Mucosa of stomach (tissue), 1 donor: ENCODE measurements at regions not wholly inside any gene's neighbourhood (a gene's known extent, or its start where the extent isn't known, plus 50 kb on each side); places are given as distances from the start of the nearest gene placed in this dataset.

Source experiments
- H3K27me3 ChIP-seq: one replicate; pipeline ENCODE4 v1.7.0; 2013; ENCODE audit warnings: mild to moderate bottlenecking, low read length; ENCODE audit not compliant: control insufficient read depth, insufficient read depth
- H3K36me3 ChIP-seq: one replicate; pipeline ENCODE4 v1.7.0; 2013; ENCODE audit warnings: low read length; ENCODE audit not compliant: control insufficient read depth, insufficient read depth
- H3K4me1 ChIP-seq: one replicate; pipeline ENCODE4 v1.7.0; 2013; ENCODE audit warnings: mild to moderate bottlenecking, low read length; ENCODE audit not compliant: control insufficient read depth, insufficient read depth
- H3K4me3 ChIP-seq: one replicate; pipeline ENCODE4 v1.7.0; 2013; ENCODE audit warnings: low read length
- H3K9ac ChIP-seq: one replicate; pipeline ENCODE4 v1.7.0; 2013; ENCODE audit warnings: mild to moderate bottlenecking, low read length, moderate library complexity
- H3K9me3 ChIP-seq: one replicate; pipeline ENCODE4 v1.7.0; 2013; ENCODE audit warnings: mild to moderate bottlenecking, low read length, moderate library complexity; ENCODE audit not compliant: control insufficient read depth
- donor health status: Pancreatic carcinoma.

DNA sequence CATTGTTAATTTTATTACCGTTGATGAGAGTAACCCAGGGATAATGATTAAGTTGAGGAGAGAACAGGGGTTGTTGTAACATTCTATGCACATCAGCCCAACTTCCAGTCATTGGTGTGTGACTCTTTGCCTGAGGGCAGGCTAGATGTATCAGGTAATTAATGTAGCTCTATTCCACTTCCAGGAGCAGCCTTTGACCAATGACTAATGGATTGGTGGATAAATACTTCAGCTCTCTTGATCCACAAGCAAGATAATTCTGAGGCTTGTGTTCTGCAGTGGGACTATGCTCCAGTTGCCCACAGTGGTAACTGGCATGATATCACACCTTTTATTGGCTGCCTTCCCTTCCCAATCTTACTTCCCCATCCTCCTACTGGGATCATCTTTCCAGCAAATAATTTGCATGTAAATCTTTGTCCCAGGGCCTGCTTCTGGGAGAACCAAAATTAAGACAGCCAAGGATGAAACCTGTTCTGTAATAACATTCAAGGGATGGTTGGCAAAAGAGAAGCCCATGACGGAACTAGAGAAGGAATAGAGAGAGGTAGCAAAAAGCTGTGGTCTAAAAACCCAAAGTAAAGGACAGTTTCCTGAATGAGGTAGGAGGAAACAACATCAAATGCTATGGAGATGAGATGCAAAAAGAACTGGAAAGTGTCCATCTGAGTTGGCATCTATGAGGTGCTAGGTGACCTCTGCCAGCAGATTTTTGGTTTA, 241.4 kb upstream of the RPS6KA3 start:
- Histone ChIP-seq H3K27me3 (no peaks in the 10 kb centered on the region), H3K36me3 (no peaks in the 10 kb centered on the region), H3K4me1 (no peaks in the 10 kb centered on the region), H3K4me3 (no peak overlapping the region), H3K9ac (no peak overlapping the region), H3K9me3 (no peaks in the 10 kb centered on the region)

GRCh38 chrX:20506739-20507138, 240.0 kb upstream of the RPS6KA3 start:
- Histone ChIP-seq H3K27me3 (no peaks in the 10 kb centered on the region), H3K9ac (no peak overlapping the region), H3K36me3 (no peaks in the 10 kb centered on the region), H3K9me3 (no peaks in the 10 kb centered on the region), H3K4me3 (no peak overlapping the region), H3K4me1 (no peaks in the 10 kb centered on the region)

DNA sequence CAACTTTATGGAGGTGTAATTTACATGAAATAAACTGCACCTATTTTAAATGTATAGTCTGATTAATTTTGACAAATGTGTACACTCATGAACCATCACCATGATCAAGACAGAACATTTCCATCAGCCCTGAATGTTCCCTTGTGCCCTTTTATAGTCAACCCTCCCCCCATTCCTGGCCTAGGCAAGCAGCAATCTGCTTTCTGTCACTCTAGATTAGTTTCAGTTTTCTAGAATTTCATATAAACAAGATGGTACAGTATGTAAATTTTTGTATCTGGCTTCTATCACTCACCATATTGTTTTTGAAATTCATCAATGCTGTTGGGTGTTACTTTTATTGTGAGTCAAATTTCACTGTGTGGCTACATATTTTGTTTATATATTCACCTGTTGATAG, 234.2 kb upstream of the RPS6KA3 start:
- Histone ChIP-seq H3K27me3 (no peaks in the 10 kb centered on the region), H3K4me1 (no peaks in the 10 kb centered on the region), H3K9ac (no peak overlapping the region), H3K4me3 (no peak overlapping the region), H3K9me3 (no peaks in the 10 kb centered on the region), H3K36me3 (no peaks in the 10 kb centered on the region)

GRCh38 chrX:20500171-20500865, 233.6 kb upstream of the RPS6KA3 start:
- Histone ChIP-seq H3K36me3 (no peaks in the 10 kb centered on the region), H3K4me1 (no peaks in the 10 kb centered on the region), H3K9me3 (no peaks in the 10 kb centered on the region), H3K4me3 (no peak overlapping the region), H3K9ac (no peak overlapping the region), H3K27me3 (no peaks in the 10 kb centered on the region)

DNA sequence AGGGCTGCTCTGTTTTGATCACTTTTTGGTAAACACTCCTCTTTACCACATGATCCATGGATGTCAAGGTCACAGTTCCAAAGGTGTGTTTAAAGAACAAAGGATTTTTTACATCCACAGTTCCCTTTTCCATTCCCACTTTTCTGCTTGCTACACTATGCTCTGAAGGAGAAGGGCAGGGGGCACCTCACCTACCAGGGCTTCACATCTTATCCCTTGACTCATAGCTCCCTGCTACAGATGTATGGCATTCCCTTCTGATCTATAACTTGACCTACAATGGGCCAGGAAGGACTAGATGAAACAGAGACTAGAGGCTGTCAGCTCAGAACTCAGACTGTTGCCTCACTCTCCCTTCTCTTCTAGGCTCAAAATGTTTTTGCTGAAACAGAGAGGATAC, 233.1 kb upstream of the RPS6KA3 start:
- H3K36me3 ChIP-seq: no peaks in the 10 kb centered on the region
- H3K27me3 ChIP-seq: no peaks in the 10 kb centered on the region
- no peaks in the 10 kb centered on the region for H3K4me1 ChIP-seq
- H3K9ac ChIP-seq: no peak overlapping the region
- no peaks in the 10 kb centered on the region for H3K9me3 ChIP-seq
- H3K4me3 ChIP-seq: no peak overlapping the region

GRCh38 chrX:20498851-20499635, 232.3 kb upstream of the RPS6KA3 start:
- Histone ChIP-seq H3K27me3 (no peaks in the 10 kb centered on the region), H3K4me1 (no peaks in the 10 kb centered on the region), H3K9me3 (no peaks in the 10 kb centered on the region), H3K4me3 (no peak overlapping the region), H3K36me3 (no peaks in the 10 kb centered on the region), H3K9ac (no peak overlapping the region)

- H3K9me3 ChIP-seq: no peaks in the 10 kb centered on the region
- no peaks in the 10 kb centered on the region for H3K27me3 ChIP-seq
- H3K36me3 ChIP-seq: no peaks in the 10 kb centered on the region
- no peak overlapping the region for H3K9ac ChIP-seq
- no peak overlapping the region for H3K4me3 ChIP-seq
- H3K4me1 ChIP-seq: no peaks in the 10 kb centered on the region
Measured at GRCh38 chrX:20495575-20495974, 228.9 kb upstream of the RPS6KA3 start.

DNA sequence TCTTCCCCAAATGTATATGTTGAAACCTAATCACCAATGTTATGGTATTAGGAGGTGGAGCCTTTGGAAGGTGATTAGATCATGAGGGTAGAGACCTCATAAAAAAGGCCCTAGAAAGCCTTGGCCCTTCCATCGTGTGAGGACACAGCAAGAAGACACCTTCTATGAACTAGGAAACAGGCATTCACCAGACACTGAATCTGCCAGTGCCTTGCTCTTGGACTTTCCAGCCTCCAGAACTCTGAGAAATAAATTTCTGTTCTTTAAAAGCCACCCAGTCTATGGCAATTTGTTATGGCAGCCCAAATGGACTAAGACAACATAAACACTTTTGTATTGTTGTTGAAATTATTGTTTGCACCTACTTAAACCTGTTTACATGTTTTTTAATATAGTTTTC, 221.8 kb upstream of the RPS6KA3 start:
- no peaks in the 10 kb centered on the region for H3K27me3 ChIP-seq
- H3K9me3 ChIP-seq: no peaks in the 10 kb centered on the region
- no peaks in the 10 kb centered on the region for H3K36me3 ChIP-seq
- H3K9ac ChIP-seq: no peak overlapping the region
- no peak overlapping the region for H3K4me3 ChIP-seq
- no peaks in the 10 kb centered on the region for H3K4me1 ChIP-seq

DNA sequence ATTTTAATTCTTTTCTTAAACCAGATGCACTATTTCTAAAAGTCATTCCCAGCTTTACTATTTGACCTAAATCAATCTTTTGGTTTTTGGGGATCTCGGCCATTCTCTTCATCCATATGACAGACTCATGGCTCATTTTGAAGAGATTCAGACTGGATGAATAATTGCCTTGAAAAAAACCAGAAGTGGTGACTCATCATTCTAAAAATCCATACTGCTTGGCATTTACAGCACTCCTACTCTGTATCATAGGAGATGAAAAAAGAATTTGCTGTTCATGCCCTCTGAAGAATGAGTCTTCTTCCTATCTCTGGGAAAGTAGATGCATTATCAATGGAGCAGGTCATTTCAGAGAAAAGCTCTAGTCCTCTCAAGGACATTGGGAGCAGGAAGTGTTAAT, 220.5 kb upstream of the RPS6KA3 start:
- Histone ChIP-seq H3K4me1 (no peaks in the 10 kb centered on the region), H3K36me3 (no peaks in the 10 kb centered on the region), H3K9ac (no peak overlapping the region), H3K4me3 (no peak overlapping the region), H3K9me3 (no peaks in the 10 kb centered on the region), H3K27me3 (no peaks in the 10 kb centered on the region)

- Histone ChIP-seq H3K9ac (no peak overlapping the region), H3K9me3 (no peaks in the 10 kb centered on the region), H3K27me3 (no peaks in the 10 kb centered on the region), H3K36me3 (no peaks in the 10 kb centered on the region), H3K4me3 (no peak overlapping the region), H3K4me1 (no peaks in the 10 kb centered on the region)
Measured at GRCh38 chrX:20481632-20482031, 214.9 kb upstream of the RPS6KA3 start.

DNA sequence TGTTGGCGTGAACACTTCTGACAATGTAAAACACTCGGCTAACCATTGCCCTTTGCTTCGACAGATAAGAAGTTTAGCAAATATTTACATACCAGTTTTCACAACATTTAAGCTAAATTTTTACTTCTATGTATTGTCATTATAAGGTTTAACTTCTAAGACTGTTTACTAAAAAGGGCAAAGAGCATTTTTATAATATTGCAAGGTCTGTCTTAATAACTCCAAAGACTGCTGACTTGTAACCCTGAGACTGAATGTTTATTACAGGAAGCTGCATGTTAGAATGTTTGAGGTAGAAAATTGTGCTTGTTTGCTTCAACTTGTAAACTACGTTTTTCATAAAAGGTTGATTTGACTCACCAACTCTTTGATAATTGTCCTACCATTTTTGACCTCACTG, 213.2 kb upstream of the RPS6KA3 start:
- no peaks in the 10 kb centered on the region for H3K36me3 ChIP-seq
- no peaks in the 10 kb centered on the region for H3K9me3 ChIP-seq
- H3K27me3 ChIP-seq: no peaks in the 10 kb centered on the region
- H3K4me1 ChIP-seq: no peaks in the 10 kb centered on the region
- H3K9ac ChIP-seq: no peak overlapping the region
- no peak overlapping the region for H3K4me3 ChIP-seq

DNA sequence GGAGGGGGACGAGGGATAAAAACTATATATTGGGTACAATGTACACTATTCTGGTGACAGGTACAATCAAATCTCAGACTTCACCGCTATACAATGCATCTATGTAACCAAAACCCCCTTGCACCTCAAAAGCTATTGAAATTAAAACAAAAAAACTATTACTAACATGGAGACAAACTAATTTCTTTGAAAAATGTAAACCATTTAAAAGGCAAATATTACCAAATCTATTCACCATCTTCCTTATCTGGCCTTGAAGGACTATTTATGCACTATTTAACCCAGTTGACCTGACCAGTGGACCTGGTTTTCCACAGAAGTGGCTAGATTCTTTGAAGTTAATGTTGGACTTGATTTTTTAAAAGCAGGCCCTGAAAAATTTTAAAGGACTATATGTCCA, 212.3 kb upstream of the RPS6KA3 start:
- Histone ChIP-seq H3K9ac (no peak overlapping the region), H3K36me3 (no peaks in the 10 kb centered on the region), H3K27me3 (no peaks in the 10 kb centered on the region), H3K4me1 (no peaks in the 10 kb centered on the region), H3K4me3 (no peak overlapping the region), H3K9me3 (no peaks in the 10 kb centered on the region)
